ENCODE measurements at regions not wholly inside any gene's neighbourhood (a gene's known extent, or its start where the extent isn't known, plus 50 kb on each side); places are given as distances from the start of the nearest gene placed in this dataset.

DNA sequence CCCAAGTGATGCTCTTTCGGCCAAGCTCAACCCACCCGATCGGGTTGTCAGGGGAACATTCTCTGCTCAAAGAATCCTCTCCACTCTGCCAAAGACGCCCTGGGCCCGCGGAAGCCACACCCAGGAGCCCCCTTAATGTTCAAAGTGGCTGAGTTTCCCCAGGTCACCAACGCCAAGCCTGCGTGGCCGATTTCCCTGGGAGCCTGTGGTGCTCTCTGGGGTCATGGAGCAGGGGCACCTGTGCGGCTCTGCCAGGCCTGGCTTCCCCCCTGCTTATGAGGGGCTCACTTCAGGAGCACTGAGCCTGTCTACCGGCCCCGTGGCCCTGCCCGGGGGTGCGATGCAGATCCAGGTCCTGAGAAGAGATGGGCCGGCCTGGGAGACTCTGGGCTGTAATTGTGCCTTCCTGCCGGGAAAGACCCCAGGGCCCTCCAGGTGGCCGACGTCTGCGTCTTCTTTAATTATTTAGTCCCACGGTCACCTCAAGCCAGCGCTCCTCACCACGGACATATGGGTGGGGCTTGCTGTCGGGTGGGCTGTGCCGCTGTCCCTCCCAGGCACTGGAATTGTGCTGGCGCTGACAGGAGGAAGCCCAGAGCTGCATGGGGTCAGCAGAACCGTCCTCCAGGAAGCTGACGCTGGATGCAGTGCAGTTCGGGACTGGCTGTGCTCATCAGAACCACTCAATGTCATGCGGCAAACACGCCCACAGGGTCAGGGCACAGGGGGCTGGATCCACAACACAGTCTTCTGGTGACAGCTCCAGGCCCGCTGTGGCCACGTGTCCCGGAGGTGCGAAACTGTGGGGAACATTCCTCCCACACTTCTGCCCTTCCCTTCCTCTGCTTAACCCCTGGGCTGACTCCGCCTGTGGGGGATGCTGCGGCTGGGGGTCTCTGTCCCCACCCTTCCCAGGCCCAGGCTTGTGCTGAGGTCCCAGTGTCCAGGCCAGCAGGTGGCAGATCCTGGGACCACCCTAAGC is 267.6 kb upstream of the SFSWAP start:
- no peak overlapping the region for H2BK15ac ChIP-seq (ENCODE audit: low read depth, low read length)
- in situ Hi-C loops (cut with MboI; ENCODE audit: low sequenced_read_pairs), result no loop called here
- BruUV-seq (replicated peaks), result no TSS peak
- no peak overlapping the region for H3K4me3 ChIP-seq (ENCODE audit: insufficient read depth, low read depth, low read length)
- 37% methylated on average over 10 of the region's 36 CpGs; no CpG with 5 or more reads in 1 of the 2 experiments for WGBS, 2 experiments (ENCODE audit: extremely low coverage in 2 of 2, insufficient read length in 1 of 2)
- no peak overlapping the region for H3K23ac ChIP-seq (ENCODE audit: low read depth, low read length)
- H3K9ac ChIP-seq (ENCODE audit: low read depth, low read length), result no peak overlapping the region
- CTCF ChIA-PET, result no interaction called here
- no peak overlapping the region for H3K14ac ChIP-seq (replicated peaks; ENCODE audit: low read depth, low read length)
- no peaks in the 10 kb centered on the region for H3K27me3 ChIP-seq (ENCODE audit: control insufficient read depth, insufficient read depth, low read length)
- no peaks in the 10 kb centered on the region for H3K4me1 ChIP-seq (ENCODE audit: control insufficient read depth, insufficient read depth, low read length)
- H4K91ac ChIP-seq (ENCODE audit: insufficient read depth, low read depth, low read length), result no peak overlapping the region
- H3K79me1 ChIP-seq (ENCODE audit: low read depth in 1 of 2, low read length in 2 of 2), result no peaks in the 10 kb centered on the region
- dilution Hi-C loops (cut with HindIII; ENCODE audit: low sequenced_read_pairs, unreplicated experiment), result no loop called here
- H2AK5ac ChIP-seq (ENCODE audit: low read depth, low read length), result no peak overlapping the region
- no peak overlapping the region for H3K27ac ChIP-seq (ENCODE audit: insufficient read depth, low read length)
- H3K9me3 ChIP-seq (ENCODE audit: control insufficient read depth, insufficient read depth, low read length), result peaks cover 25% of the 10 kb centered on the region
- no peak overlapping the region for H4K5ac ChIP-seq (ENCODE audit: low read depth, low read length)
- H2BK5ac ChIP-seq (ENCODE audit: low read depth, low read length, poor library complexity, severe bottlenecking), result no peak overlapping the region
- no peak overlapping the region for H3K4me2 ChIP-seq (ENCODE audit: low read depth, low read length)
- H3K36me3 ChIP-seq (ENCODE audit: control insufficient read depth, insufficient read depth, low read length), result no peaks in the 10 kb centered on the region
- no peak overlapping the region for H2AFZ ChIP-seq (replicated peaks; ENCODE audit: low read length, poor library complexity)
- no peaks in the 10 kb centered on the region for H4K20me1 ChIP-seq (ENCODE audit: insufficient read depth, low read length)
- H3K9me1 ChIP-seq (ENCODE audit: insufficient read depth, low read length), result no peaks in the 10 kb centered on the region
- no peak for DNase-seq
- H2BK20ac ChIP-seq (ENCODE audit: low read depth, low read length), result no peak overlapping the region
- H2BK120ac ChIP-seq (ENCODE audit: low read depth, low read length), result no peak overlapping the region
- no peak for ATAC-seq (ENCODE audit: low read depth)
- H3K18ac ChIP-seq (ENCODE audit: low read depth, low read length), result no peak overlapping the region
- POLR2A ChIA-PET (ENCODE audit: unreplicated experiment), result no interaction called here
- no peak overlapping the region for H2AK9ac ChIP-seq (replicated peaks; ENCODE audit: low read depth, low read length, poor library complexity)
- H4K8ac ChIP-seq (ENCODE audit: low read depth in 2 of 2, low read length in 2 of 2), result no peak overlapping the region
- no peak overlapping the region for H3K56ac ChIP-seq (ENCODE audit: extremely low read depth, insufficient read depth, low read length)
- intact Hi-C loops (cut with micrococcal nuclease), result no loop called here
- H3K4ac ChIP-seq (ENCODE audit: low read depth, low read length), result no peak overlapping the region
- TF ChIP-seq SMC3 (IDR thresholded peaks at IDR 0.05; ENCODE audit: low read depth, low read length) (no peak), POLR2A (IDR thresholded peaks at IDR 0.05; ENCODE audit: low read depth, low read length) (no peak), CEBPB (IDR thresholded peaks at IDR 0.05; ENCODE audit: low read depth, low read length) (no peak), BHLHE40 (IDR thresholded peaks at IDR 0.05; ENCODE audit: low read depth, low read length) (no peak), RAD21 (IDR thresholded peaks at IDR 0.05; ENCODE audit: low read length) (no peak), RFX5 (IDR thresholded peaks at IDR 0.05; ENCODE audit: low read depth, low read length) (no peak), MAZ (IDR thresholded peaks at IDR 0.05; ENCODE audit: borderline replicate concordance, low read depth, low read length) (no peak), NFE2L2 (IDR thresholded peaks at IDR 0.05; ENCODE audit: low read depth, low read length) (no peak), CHD1 (IDR thresholded peaks at IDR 0.05; ENCODE audit: low read depth, low read length) (no peak), RCOR1 (IDR thresholded peaks at IDR 0.05; ENCODE audit: insufficient replicate concordance, low read length) (no peak), FOS (IDR thresholded peaks at IDR 0.05; ENCODE audit: low read depth, low read length) (no peak), MXI1 (IDR thresholded peaks at IDR 0.05; ENCODE audit: borderline replicate concordance, low read depth, low read length) (no peak), MAFK (IDR thresholded peaks at IDR 0.05; ENCODE audit: low read depth, low read length) (no peak)
- TF ChIP-seq, protein P1, sequence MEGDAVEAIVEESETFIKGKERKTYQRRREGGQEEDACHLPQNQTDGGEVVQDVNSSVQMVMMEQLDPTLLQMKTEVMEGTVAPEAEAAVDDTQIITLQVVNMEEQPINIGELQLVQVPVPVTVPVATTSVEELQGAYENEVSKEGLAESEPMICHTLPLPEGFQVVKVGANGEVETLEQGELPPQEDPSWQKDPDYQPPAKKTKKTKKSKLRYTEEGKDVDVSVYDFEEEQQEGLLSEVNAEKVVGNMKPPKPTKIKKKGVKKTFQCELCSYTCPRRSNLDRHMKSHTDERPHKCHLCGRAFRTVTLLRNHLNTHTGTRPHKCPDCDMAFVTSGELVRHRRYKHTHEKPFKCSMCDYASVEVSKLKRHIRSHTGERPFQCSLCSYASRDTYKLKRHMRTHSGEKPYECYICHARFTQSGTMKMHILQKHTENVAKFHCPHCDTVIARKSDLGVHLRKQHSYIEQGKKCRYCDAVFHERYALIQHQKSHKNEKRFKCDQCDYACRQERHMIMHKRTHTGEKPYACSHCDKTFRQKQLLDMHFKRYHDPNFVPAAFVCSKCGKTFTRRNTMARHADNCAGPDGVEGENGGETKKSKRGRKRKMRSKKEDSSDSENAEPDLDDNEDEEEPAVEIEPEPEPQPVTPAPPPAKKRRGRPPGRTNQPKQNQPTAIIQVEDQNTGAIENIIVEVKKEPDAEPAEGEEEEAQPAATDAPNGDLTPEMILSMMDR (conservative IDR thresholded peaks at IDR 0.05; ENCODE audit: low read depth, low read length), result no peak
- TF ChIP-seq, protein P2, sequence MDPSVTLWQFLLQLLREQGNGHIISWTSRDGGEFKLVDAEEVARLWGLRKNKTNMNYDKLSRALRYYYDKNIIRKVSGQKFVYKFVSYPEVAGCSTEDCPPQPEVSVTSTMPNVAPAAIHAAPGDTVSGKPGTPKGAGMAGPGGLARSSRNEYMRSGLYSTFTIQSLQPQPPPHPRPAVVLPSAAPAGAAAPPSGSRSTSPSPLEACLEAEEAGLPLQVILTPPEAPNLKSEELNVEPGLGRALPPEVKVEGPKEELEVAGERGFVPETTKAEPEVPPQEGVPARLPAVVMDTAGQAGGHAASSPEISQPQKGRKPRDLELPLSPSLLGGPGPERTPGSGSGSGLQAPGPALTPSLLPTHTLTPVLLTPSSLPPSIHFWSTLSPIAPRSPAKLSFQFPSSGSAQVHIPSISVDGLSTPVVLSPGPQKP (IDR thresholded peaks at IDR 0.05; ENCODE audit: borderline replicate concordance, low read depth, low read length), result no peak

All from IMR-90 (cell line).